Mesothelial cell of epicardium (in vitro differentiated cells): ENCODE measurements at regions not wholly inside any gene's neighbourhood (a gene's known extent, or its start where the extent isn't known, plus 50 kb on each side); places are given as distances from the start of the nearest gene placed in this dataset.

Experiments used
- DNase-seq, 2 experiments: peaks; one replicate each; pipeline ENCODE4 v3.0.0; 2021; ENCODE audit warnings: low spot score in 2 of 2; ENCODE audit not compliant: unreplicated experiment in 2 of 2
- H3K27ac Mint-ChIP-seq: 2 replicates; pipeline ENCODE4 v1.8.0; 2021; ENCODE audit warnings: mixed read lengths
- H3K27me3 Mint-ChIP-seq: 2 replicates; pipeline ENCODE4 v1.8.0; 2021; ENCODE audit warnings: low read depth, mixed read lengths
- H3K36me3 Mint-ChIP-seq: 2 replicates; pipeline ENCODE4 v1.8.0; 2021; ENCODE audit warnings: mixed read lengths
- H3K4me1 Mint-ChIP-seq: 2 replicates; pipeline ENCODE4 v1.8.0; 2021; ENCODE audit warnings: mixed read lengths
- H3K4me3 Mint-ChIP-seq: 2 replicates; pipeline ENCODE4 v1.8.0; 2021; ENCODE audit warnings: mild to moderate bottlenecking, moderate library complexity, mixed read lengths
- H3K9me3 Mint-ChIP-seq: 2 replicates; pipeline ENCODE4 v1.8.0; 2021; ENCODE audit warnings: mixed read lengths
- TF ChIP-seq, protein P1 (sequence below): fragments of 200-600 bp; sonication (generic); IDR thresholded peaks from one replicate; pipeline ENCODE4 v1.5.0; 2021; ENCODE audit warnings: antibody characterized with exemption; ENCODE audit not compliant: unreplicated experiment

DNA sequence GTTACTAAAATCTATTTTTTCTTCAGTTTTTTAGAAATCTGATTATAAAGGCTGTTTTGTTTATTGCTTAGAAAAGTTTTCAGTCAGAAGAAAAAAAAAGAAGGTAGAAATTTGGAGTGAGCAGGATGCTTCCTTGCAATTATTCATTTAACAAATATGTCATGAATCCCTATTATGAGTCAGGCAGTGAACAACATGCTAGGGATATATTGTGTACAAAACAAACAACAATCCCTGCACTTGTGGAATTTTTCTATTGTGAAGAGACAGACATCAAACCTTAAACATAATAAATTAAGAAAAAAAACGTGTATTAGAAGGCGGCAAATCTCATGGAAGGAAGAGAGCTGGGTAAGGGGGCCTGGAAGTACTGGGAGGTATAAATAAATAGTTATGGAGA lies 664.1 kb upstream of the CAMK1G start:
- Mint-ChIP-seq H3K4me1 (peaks cover 12% of the 10 kb centered on the region), H3K9me3 (peaks cover 3% of the 10 kb centered on the region), H3K36me3 (no peaks in the 10 kb centered on the region), H3K4me3 (no peak overlapping the region), H3K27ac (no peak overlapping the region), H3K27me3 (no peaks in the 10 kb centered on the region)
- TF ChIP-seq, protein P1, sequence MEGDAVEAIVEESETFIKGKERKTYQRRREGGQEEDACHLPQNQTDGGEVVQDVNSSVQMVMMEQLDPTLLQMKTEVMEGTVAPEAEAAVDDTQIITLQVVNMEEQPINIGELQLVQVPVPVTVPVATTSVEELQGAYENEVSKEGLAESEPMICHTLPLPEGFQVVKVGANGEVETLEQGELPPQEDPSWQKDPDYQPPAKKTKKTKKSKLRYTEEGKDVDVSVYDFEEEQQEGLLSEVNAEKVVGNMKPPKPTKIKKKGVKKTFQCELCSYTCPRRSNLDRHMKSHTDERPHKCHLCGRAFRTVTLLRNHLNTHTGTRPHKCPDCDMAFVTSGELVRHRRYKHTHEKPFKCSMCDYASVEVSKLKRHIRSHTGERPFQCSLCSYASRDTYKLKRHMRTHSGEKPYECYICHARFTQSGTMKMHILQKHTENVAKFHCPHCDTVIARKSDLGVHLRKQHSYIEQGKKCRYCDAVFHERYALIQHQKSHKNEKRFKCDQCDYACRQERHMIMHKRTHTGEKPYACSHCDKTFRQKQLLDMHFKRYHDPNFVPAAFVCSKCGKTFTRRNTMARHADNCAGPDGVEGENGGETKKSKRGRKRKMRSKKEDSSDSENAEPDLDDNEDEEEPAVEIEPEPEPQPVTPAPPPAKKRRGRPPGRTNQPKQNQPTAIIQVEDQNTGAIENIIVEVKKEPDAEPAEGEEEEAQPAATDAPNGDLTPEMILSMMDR: no peak
- DNase-seq: no peak

DNA sequence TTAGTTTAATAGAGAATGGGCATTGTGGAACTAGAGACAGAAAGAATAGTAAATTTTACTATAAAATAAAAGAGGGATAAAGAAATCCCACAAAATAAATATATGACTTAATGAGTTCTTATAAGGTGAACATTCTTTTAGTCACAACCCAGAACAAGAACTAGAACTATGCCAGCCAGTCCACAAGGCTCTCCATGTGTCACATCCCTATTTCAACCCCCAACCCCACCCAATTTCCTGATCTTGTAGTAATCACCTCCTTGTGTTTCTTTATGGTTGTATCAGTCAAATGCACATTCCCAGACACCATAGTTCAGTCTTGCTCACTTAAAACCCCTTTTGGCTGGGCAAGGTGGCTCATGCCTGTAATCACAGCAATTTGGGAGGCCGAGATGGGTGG lies 662.3 kb upstream of the CAMK1G start:
- no peaks in the 10 kb centered on the region for H3K27me3 Mint-ChIP-seq
- no peak overlapping the region for H3K4me3 Mint-ChIP-seq
- TF ChIP-seq, protein P1: no peak
- peaks cover 3% of the 10 kb centered on the region for H3K9me3 Mint-ChIP-seq
- no peaks in the 10 kb centered on the region for H3K36me3 Mint-ChIP-seq
- DNase-seq: no peak
- no peak overlapping the region for H3K27ac Mint-ChIP-seq
- H3K4me1 Mint-ChIP-seq: peaks cover 12% of the 10 kb centered on the region

DNA sequence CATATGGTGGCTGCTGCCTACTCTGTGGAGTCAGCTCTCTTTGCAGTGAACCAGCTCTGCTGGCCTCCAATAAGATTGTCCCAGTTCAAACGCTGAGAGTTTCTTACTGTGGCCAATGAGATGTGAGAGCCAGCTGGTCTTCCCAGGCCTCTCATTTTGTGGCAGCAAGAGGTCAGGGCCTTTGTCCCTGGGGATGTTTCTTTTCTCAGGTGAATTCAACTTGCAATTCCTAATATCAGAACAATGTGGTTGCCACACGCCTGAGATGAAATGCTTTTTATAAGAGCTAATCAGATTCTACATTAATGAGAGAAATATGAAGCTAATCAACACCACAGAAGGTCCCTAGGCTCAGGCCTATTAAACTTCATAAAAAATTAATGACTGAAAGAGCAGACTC lies 660.1 kb upstream of the CAMK1G start:
- no peak for DNase-seq
- H3K4me3 Mint-ChIP-seq: no peak overlapping the region
- no peaks in the 10 kb centered on the region for H3K36me3 Mint-ChIP-seq
- H3K27me3 Mint-ChIP-seq: no peaks in the 10 kb centered on the region
- TF ChIP-seq, protein P1: no peak
- H3K4me1 Mint-ChIP-seq: peaks cover 2% of the 10 kb centered on the region
- peaks cover 7% of the 10 kb centered on the region for H3K9me3 Mint-ChIP-seq
- H3K27ac Mint-ChIP-seq: no peak overlapping the region

DNA sequence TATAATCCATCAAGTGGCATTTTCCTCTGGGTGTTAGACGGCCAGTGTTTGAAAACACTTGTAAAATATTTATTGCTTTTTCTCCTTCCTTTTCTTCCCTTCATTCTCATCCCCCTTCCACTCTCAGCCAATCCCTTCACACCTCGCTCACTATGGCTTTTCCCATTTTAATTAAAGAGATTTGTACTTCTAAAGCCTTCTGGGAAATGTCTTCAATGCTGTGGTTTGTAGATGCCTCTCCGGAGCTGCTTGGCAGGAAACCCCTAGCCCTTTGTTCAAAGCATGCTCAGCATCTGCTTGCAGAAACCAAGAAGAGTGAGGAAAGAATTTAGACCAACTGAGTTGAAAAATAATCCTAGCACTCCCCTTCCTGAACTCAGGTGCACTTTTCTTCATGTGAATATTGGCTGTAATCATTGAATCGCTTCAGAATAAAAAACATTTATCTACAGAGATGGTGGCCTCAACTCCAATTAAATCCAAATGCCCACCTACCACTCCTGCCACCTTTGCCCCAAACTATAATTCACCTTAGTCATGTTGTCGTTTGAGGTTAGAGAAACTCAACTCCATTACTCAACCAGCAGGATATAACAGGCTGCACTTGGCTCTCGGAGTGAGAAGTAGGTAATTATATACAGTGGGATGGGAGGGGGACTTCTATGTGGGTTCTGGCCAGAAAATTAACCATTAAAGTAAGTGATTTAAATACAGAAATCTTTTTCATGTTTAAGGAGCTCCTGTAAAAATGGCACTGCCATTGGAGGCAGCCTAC lies 659.4 kb upstream of the CAMK1G start:
- Mint-ChIP-seq H3K4me1 (no peaks in the 10 kb centered on the region), H3K36me3 (no peaks in the 10 kb centered on the region), H3K9me3 (peaks cover 7% of the 10 kb centered on the region), H3K27ac (no peak overlapping the region), H3K4me3 (no peak overlapping the region), H3K27me3 (no peaks in the 10 kb centered on the region)
- no peak for DNase-seq
- TF ChIP-seq, protein P1: no peak

DNA sequence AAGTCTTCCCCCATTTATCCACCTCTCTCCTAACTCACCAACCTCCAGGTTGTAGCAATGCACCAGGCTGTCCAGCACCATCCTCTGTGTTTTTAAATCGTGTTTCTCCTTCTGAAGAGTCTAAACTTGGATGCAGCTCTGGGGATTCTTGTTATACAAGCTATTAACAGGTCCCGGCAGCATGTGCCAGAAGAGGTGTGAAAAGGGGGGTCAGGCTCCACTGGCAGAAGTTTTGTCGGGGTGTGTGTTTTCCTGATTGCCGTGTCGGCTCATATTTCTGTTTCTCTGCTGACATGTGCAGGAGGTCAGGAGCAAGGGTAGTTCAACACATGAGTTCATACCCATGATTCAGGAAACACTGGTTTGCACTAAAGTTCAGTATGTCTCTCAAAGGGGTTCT lies 658.6 kb upstream of the CAMK1G start:
- Mint-ChIP-seq H3K4me3 (no peak overlapping the region), H3K27me3 (no peaks in the 10 kb centered on the region), H3K36me3 (no peaks in the 10 kb centered on the region), H3K4me1 (no peaks in the 10 kb centered on the region), H3K27ac (no peak overlapping the region), H3K9me3 (peaks cover 7% of the 10 kb centered on the region)
- DNase-seq: no peak
- TF ChIP-seq, protein P1: no peak
